HG03460 (cell line): ENCODE measurements at regions not wholly inside any gene's neighbourhood (a gene's known extent, or its start where the extent isn't known, plus 50 kb on each side); places are given as distances from the start of the nearest gene placed in this dataset.

ENCODE experiments used
- ATAC-seq: cut with Tn5 transposase; IDR thresholded peaks from one replicate; pipeline ENCODE4 v1.9.1; 2021; ENCODE audit not compliant: unreplicated experiment

DNA sequence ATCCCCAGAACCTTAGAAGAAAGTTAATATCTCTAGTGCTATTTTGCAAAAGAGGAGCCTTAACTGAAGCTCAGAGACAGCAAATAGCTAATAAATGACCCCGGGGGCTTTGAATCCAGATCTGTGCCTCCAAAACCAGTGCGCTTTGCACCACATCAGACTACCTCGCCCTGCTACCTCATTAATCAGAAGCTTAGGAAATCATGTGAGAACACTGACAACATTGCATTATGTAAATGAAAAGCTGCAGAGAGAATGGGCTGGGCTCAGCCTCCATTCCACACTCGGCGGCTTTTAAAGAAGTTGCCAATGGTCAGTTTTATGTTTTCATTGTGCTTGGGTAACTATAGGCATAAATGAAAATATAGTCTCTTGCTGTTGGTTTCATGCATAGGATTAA lies 54.0 kb upstream of the STMND1 start:
- ATAC-seq, result no peak

GRCh38 chr6:17045581-17046322 lies 56.1 kb upstream of the STMND1 start:
- ATAC-seq, result no peak

DNA sequence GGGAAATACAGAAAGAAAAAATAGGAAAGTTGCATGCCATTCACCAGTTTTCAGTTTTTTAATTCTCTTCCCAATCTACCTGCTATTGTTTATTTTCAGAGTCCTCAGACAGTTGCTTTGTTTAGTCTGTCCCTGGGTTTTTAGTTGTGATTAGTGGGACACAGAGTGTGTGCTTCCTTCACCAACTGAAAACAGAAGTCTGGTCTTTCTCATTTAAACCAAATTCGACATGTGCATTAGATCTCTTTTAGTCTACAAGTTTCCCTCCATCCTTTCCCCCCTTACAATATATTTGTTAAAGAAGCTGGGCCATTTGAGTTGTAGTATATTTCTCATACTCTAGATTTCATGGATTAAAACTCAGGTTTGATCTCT lies 58.7 kb upstream of the STMND1 start:
- ATAC-seq, result no peak

DNA sequence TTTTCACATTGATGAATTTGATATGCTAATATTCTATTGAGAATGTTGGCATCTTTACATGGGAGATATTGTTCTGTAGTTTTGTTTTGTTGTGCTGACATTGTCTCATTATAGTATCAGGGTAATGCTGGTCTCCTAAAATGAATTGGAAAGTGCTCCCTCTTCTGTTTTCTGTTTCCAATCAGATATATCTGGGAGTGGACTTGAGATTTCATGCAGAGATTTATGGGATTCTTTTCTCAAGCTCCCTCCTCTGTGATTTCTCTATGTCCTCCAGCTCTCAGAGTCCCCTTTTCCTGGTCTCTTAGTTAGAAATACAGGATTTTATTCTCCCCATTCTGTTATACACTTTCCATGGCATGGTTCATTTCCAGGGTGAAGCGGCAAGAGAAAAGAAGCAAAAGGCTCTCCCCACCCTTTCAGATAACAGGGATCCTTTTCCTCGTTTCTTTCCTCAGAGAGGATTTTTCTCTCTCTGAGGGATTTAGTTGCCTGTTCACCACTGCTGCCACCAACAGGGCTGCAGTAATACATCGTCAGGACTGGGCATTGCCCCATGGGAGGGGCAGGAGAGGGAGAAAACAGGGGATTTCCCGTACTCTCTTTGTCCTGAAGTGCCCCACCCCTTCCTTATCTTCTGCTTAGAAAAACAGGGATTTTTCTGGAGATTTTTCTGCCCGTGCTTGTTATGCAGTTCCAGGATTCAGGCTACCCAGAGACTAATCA lies 59.3 kb upstream of the STMND1 start:
- ATAC-seq, result no peak

GRCh38 chr6:17039266-17039665 lies 62.6 kb upstream of the STMND1 start:
- no peak for ATAC-seq

GRCh38 chr6:17038316-17038715 lies 63.5 kb upstream of the STMND1 start:
- no peak for ATAC-seq

- no peak for ATAC-seq
Measured at GRCh38 chr6:17036065-17036393, 65.8 kb upstream of the STMND1 start.

GRCh38 chr6:17035257-17036064 lies 66.4 kb upstream of the STMND1 start:
- no peak for ATAC-seq

DNA sequence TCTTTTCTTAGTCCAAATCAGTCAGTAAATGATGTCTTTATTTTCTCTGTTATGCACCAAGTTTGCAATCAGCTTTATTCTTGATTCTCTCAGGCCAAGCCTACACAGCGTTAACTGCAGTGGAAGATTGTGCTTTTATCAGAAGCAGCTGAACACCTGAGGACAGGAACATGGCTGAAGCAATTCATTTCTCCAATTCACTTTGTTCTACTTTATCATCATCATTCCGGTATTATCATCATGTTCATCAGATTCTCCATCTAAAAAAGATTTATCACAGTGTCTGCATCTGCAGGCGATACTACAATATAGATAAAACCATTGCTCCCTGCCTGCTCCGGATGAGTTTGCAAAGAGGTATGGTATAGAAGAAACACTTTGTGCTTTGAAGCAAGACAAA lies 68.1 kb upstream of the STMND1 start:
- ATAC-seq, result no peak

DNA sequence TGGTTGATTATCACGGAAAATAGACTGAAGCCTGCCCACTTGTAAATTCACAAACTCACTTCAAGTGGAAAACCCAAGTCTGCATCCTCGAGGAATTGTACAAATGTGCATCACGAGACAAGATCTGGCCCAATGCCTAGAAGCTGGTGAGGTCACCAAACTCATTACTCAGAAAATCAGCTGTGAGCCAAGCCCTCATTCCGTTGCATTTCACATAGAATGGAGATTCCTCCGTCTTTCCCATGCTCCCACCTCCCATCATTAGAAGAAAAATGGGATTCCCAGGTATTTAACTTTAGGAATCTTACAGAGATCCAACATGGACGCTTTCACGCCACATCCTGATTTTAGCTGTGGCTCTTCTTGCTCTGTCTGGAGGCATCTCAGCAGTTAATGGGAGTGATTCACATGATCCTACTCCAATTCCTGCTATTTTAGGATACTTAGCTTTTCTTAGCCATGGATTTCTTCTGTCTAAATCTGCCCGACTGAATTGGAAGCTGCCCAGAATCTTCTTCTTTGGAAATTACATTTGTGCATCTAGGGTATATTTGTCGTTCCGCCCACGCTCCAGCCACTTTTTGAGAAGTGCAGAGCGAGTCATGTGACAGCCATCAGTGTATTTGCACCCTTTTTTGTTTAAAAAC lies 68.7 kb upstream of the STMND1 start:
- ATAC-seq, result no peak

DNA sequence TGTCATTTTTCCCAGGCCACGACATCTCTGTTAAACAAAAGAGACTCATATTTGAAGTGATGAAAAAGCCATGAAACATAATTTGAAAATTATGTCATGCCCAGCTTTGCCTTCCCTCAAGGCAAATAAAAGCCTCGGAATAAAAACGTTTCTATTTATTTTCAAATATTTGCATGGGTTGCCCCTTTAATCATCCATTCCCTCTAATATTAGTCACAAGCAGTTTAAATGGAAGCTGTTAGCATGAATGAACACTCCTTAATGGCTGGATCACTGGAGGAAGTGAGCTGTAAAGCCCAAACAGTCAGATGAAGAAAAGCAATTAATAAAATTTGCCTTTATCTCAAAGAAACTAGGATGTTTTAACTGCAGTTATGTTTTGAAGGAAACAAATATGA lies 69.3 kb upstream of the STMND1 start:
- ATAC-seq, result no peak

- ATAC-seq, result no peak
Measured at GRCh38 chr6:17031961-17032360, 69.9 kb upstream of the STMND1 start.

DNA sequence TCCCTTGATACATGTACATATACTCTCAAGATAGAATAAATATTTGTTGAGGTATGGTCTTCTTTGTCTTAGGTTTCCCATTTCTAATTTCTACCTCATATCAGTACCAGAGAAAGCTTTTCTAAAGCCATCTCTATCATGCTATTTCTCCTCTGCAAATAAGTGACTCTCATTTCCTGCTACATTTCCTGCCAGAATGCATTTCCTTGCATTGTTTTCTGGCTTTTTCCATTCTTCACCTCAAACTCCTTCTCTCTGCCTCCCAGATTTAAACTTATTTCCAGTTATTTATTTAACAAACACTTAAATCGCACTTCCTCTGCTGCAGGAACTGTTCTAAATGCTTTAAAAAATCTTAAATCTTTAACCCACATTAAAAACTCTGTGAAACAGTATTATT lies 74.4 kb upstream of the STMND1 start:
- ATAC-seq, result no peak

- ATAC-seq, result no peak
Measured at GRCh38 chr6:17022604-17023003, 79.2 kb upstream of the STMND1 start.

DNA sequence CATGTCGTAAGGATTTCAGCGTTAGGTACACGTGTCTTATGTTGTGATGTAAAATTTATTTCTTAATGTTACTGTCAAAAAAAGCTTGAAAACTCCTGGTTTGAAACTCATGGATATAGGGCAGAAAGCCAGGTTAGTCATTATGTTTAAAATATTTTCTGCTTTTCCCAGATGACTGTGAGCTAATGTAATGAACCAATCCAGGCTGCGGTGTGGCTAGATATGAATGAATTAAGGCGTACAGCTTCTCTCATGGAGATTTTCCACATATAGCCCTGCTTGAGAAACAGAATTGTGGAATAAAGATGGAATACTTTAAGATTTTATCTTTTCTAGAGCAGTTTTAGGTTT lies 80.3 kb upstream of the STMND1 start:
- no peak for ATAC-seq

DNA sequence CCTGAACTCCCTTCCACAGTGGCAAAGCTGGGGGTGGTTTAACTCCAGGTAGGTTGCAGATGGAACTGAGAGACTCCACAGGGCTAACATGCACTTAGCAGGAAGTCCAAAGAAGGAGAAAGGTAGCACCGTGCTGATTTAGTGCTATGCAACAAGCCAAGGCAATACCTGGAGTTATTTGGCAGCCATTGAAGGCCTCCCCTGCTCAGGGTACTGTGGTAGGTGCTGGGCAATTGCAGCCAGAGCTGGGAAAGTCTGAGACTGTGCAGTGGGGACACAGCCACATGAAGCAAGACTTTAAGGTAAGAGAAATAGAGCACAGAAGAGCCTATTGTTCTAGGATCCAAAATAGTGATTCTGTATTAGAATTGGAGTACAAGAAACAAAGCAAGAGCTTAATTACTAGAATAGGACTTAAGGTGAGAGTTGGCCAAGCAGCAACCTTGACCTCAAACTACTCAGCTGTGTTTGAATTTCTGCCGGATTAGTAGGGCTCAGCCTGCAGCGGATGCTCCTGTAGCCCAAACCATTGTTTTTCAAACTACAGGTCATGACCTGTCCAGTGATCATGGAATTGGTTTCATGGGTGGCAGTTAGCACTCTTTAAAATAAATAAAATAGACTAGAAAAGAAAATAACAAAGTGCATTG lies 80.8 kb upstream of the STMND1 start:
- ATAC-seq, result no peak

DNA sequence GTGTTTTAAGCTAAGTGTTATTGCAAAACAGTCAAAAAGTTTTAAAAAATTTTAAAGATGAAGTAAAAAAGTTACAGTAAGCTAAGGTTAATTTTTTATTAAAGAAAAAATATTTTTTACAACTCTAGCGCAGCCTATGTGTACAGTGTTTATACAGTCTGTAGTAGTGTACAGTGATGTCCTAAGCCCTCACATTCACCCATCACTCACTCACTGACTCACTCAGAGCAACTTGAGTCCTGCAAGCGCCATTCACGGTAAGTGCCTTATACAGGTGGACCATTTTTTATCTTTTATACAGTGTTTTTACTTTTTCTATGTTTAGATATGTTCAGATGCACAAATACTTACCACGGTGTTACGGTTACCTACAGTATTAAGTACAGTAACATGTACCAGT lies 83.4 kb upstream of the STMND1 start:
- ATAC-seq, result no peak

DNA sequence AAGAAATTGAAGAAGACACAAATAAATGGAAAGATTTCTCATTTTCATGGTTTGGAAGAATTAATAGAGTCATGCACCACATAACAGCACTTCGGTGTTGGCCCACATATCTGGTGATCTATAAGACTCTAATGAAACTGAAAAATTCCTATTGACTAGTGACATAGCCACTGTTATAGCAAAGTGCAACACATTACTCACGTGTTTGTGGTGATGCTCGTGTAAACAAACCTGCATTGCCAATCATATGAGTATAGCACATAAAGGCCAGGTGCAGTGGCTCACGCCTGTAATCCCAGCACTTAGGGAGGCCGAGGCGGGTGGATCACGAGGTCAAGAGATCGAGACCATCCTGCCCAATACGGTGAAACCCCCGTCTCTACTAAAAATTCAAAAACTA lies 84.4 kb upstream of the STMND1 start:
- ATAC-seq, result no peak

GRCh38 chr6:17015551-17016381 lies 86.1 kb upstream of the STMND1 start:
- ATAC-seq, result no peak

DNA sequence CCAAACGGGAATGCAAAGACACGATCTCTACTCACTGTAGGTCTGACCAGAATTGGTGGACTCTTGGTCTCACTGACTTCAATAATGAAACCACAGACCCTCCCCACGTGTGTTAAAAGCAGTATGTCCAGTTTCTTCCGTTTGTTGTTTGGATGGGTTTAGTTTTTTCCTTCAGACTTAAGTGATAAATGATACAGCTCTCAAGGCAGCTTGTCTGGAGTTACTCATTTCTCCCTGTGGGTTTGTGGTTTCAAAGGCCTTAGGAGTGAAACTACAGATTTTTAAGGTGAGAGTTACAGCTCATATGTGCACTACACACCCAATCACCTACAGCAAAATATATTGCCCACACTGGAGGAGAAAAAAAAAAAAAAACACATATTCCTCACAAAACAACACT lies 86.7 kb upstream of the STMND1 start:
- ATAC-seq, result peak; percentile 93
